NCI-H128 (cell line): ENCODE measurements at regions not wholly inside any gene's neighbourhood (a gene's known extent, or its start where the extent isn't known, plus 50 kb on each side); places are given as distances from the start of the nearest gene placed in this dataset.
"Not testable (repeated sequence)": the region's sequence is repeated elsewhere in the genome, so short reads cannot be mapped to it uniquely, and the experiment has no call there.

Source experiments
- DNase-seq: peaks from one replicate; lab custom pipeline; 2025; ENCODE audit not compliant: unreplicated experiment; lab: John Stamatoyannopoulos, UW

DNA sequence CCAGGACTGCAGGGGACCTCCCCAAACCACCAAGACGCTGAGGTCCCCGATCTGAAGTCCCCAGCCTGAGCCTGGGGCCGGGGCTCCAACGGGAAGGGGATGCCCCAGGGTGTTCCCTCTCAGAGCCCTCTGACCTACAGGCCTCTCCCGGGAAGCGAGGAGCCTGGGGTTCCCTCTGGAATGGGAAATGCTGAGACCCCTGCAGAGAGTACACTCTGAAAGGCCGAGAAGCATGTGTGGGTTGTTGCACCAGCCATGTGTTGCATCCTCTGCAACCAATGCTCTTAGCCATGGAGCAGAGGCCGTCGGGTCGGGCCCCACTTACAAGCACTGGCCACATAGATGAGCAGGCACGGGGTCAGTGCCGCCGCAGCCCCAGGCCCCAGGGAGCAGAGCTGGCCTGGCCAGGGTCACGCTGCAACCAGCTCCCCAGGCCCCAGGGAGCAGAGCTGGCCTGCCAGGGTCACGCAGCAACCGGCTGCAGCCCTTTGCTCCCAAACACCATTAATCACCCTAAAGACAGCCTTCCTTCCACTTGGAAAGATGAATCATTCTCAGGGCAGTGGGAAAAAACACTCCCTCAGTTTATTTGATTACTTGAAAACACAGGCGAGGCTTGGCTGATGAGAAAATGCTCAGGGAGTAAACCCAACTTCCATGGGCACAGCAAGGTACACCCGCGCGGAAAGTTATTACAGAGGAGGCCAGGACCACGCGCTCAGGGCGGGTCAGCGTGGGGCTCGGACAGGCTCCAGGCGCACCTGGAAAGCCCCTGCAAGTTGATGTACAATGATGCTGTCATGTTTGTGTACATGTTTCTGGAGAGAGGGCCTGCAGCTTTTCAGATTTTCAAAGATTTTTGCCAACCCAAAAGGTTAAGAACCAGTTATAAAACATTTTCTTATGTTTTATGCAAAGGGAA, 78.0 kb upstream of the AFDN start:
- no peak for DNase-seq

DNA sequence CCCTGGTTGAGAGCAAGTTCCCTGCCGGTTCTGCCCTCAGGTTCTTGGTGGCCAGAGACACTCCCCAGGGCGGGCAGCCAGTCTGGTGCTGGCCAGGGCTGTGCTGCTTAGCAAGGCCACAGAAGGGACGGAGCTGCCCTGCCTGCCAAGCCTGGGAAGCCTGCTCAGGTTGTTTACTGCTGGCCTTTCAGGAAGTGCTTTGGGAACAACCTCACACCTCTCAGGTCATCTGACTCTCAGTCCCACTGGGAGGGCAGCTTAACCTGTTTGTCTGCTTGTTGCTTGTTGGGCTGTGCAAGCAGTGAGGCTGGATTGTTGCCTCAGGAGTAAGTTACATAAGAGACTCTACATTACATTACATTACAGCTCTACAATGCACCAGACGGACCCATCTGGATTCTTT, 75.8 kb upstream of the AFDN start:
- no peak for DNase-seq

DNA sequence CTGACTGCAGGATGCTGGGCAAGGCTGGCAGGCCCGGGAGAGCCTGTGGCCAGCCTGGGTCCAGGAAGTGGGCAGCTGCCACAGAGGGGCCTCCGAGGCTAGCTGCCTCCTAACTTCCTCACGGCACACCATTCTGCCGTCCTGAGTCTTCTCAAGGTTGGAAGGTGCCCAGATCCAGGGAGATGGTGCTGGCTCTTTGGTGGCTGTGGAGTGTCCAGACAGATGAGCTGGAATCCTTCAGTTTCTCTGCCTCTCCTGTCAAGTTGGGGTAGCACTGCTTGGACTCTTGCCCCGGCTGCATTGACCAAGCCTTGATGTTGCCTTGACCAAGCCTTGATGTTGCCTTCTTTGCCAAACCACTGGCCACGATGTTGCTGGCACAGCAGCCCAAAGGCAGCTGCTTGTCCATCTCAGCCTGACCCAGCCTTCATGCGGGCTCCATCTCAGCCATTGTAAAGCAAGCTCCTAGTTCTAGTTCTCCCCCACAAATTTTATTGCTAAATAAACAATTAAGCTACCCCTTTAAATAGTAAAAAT, 75.1 kb upstream of the AFDN start:
- no peak for DNase-seq

DNA sequence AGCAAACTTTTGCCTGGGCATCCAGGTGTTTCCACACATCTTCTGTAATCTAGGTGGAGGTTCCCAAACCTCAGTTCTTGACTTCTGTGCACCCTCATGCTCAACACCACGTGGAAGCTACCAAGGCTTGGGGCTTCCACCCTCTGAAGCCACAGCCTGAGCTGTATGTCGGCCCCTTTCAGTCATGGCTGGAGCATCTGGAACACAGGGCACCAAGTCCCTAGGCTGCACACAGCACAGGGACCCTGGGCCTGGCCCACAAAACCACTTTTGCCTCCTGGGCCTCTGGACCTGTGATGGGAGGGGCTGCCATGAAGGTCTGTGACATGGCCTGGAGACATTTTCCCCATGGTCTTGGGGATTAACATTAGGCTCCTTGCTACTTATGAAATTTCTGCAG, 73.4 kb upstream of the AFDN start:
- not testable (repeated sequence) for DNase-seq

DNA sequence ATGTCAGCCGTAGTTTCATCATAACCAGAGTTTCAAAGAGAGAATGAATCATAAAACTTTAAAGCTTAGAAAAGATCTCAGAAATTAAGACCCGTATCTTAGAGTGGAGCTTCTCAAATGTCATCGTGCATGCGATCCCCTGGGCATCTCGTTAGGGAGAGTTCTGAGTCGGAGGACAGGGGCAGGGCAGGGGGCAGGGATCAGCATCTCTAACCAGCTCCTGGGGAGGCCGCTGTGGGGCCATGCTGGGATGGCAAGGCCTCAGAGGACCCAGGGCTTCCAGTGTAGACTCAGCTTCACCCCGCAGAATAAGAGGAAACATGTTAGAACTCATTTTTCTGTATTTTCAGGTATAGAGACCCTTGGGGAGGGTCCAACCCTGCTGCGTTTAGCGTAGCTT, 72.0 kb upstream of the AFDN start:
- DNase-seq, result no peak

DNA sequence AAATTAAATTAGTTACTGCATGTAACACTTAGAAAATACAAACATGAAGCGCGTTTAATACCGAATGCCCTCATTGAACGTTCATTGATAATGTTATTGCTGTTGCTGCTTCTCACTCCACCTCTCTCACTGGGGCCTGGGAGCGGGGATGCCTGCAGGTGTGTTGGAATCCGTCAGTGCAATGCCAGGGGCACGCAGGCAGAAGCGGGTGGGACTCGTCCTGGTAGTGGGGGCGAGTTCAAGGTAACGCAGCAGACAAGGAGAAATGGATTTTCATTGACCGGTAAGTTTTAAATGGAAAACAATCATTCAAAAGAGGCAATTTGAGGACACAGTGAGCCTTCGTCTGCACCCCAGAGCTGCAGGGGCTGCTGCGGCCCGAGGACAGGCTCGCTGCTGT, 71.2 kb upstream of the AFDN start:
- no peak for DNase-seq

DNA sequence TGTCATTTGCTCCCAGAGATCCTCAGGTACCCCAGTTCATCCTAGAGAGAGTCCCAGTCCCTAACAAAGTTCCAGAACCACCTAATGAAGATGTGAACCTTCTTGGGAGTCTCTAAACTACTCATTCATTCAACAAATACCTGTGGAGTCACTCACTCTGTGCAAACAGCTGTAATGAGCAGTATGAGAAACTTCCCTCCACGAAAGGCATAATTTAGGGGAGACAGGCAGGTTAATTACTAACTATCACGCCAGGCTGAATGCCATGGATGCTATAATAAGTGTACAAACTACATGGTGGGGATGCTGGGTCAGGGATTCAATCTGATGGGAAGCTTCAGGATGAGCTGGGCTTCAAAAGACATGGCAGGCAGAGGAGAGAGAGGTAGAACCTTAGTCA, 70.1 kb upstream of the AFDN start:
- DNase-seq, result no peak

DNA sequence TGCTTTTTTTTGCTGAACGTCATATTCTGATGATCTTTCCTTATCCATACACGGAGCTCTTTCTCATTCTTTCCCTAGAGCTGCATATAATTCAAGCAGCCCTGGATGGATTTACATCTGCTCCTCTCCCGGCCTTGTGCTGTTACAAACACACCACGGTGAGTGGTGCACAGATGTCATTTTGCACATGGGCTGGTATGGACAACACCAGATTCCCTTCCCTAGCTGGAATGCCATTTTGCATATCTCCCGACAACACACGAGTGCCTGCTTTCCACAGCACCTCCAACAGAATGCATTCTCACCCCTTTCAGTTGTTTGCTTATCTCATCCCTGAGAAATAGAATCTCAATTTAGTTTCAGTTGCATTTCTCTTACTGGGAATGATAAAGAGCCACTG, 69.5 kb upstream of the AFDN start:
- no peak for DNase-seq

DNA sequence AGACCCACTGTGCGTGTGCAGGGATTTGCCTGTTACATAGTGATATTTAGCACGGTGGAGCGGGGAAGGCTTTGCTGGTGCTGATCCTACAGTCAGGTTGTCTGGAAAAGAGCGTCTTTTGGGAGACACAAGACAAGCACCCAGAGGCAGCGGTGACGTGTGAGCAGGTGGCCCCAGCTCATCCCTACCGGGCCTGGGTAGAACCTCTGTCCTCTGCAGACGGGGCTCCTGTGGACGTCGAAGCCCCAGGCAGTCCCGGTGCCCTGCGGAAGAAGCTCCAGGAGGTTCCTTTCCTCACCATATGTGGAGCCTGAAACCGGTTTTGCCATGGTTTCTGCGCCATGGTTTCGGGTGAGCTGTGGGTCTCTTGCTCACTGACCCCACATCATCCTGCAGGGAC, 68.9 kb upstream of the AFDN start:
- DNase-seq, result no peak

DNA sequence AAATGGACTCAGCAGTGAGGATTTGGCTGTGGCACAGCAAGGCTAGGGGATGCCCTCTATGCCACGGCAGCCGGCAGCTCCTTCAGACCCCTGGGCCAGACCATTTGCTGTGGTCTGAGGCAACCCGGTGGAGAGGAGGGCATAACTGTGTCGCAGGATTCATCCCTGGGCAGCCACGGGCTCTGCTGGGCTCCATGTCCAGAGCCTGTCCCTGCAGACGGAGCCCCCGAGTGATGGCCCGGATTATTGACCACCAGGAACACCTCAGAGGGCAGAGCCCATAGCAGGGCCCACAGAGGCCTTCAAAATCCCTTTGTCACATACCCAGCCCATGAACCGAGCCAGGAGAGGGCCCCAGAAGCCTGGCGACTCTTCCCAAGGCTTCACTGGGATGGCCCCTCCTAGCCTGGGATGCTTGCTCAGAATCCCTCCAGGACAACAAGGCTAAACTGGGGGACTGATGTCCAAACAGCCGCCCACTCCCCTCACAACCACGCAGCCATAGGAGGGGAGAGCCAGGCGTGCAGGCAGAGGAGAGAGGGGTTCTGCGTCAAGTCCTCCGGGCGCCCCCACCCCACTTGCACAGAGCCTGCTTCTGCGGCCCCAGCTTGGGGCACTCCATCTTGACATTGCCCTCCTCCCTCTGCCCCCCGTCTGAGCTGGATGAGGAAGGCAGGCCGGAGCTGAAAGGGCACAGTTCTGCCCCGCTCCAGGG, 68.2 kb upstream of the AFDN start:
- no peak for DNase-seq

DNA sequence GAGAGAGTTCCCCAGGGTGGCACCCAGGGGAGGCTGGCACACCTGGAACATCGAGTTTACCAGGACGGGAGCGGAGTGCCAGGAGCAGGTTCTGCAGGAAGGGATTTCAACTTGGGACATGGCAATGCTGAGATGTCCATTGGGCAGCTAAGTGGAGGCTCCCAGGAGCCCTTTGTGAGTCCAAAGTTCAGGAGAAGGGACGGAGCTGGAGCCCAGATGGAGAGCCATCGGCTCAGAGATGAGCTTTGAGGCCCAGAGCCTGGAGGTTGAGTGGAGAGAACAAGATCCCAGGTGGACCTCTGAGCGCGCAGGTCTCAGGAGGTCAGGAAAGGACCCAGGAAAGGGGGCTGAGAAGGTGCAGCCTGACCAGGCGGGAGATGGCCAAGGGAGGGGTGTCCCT, 67.5 kb upstream of the AFDN start:
- no peak for DNase-seq

DNA sequence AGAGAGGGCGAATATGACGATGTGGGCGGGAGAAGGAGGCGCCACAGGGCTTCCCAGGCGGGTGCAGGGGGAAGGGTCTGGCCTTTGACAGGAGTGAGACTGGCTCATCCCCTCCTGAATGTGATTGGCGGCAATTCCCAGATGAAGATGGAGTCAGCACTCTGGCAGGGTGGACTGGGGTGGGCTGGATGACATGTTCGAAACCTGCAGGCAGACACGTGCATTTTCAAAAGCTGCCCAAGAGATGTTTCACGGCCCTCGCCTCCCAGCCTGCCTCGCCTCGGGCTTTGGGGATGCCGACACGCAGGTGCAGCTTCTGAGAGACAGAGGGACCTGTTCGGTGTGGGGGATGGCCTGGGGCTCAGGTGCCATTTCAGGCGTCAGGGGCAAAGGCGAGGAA, 66.8 kb upstream of the AFDN start:
- no peak for DNase-seq

DNA sequence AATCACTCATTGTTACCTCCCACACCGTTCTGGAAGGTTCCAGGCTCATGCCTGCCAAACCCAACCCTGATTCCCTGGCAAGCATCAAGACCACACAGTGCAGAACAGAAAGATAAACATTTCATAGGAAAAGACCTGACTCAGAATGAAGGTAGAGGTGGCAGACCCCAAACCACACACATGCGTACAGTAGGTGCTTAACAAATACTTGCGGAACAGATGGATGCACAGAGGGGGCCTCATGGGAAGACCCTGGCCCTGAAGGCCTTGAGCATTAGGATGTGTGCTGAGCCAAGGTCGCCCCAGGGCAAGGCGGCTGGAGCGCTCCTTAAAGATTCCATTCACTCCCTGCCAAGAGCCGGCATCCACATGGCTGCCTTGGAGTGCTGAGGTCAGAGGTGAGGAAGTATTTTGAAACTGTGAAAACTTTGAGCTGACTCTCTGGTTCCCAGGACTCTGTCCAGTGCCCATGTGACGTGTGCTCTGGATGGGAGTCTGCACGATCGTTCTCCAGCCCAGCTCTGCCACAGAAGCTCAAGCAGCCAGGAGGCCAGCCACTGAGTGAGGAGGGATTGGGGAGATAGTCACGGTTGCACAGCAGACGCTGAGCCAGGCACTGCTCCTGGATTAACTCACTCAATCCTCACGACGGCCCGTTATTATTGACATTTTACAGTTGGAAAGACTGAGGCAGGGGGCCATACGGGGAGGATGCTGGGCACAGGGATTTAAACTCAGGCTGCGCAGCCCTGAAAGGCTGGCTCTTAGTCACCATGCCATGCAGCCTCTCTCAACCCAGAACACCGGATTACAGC, 65.5 kb upstream of the AFDN start:
- no peak for DNase-seq

DNA sequence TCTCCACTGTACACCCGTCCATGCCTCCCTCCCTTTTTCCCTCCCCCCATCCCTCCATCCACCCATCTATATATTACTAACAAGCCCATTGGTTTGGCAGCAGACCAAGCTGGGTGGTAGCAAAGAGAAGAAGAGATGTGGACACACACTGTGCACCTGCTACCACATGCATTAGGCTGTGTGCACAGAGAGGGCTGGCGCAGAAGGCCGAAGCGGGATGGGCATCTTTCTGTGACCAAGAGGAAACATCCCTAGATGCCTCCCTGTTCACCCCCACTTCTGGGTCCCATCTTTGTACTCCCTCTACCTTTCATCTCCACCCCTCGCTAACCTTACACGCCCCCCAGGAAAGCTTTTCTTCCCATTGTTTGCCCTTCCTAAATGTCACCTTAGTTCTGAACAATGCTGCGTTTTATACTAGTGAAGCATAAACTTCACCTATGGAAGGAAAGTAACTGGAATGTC, 64.9 kb upstream of the AFDN start:
- no peak for DNase-seq

DNA sequence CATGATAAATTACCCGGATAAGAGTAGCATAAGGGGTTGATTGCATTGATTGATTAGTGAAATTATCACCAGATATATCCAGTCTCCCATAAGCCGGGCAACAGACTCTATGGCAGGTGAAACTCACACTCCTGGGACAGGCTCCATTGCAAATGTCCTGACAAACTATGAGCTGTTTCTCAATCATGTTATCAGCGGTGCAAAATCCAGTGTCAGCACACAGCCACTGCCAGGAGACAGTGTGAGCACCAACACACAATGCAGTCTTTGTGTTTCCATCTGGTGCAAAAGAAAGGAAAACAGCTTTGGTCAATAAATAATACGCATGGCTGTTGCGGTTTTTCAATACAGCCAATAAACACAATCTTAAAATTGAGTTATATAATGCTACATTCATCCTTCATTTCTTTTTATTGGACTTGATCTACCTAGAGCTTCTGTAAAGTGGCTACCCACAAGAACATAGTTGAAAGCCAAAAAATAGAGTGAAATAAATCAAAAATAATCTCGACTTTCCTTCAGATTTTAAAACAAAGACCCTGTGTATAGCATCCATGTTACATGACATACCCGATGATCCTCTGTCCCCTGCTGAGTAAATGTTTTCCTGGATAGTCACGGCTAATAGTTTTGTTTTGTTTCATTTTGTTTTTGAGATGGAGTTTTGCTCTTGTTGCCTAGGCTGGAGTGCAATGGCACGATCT, 64.3 kb upstream of the AFDN start:
- DNase-seq, result no peak

DNA sequence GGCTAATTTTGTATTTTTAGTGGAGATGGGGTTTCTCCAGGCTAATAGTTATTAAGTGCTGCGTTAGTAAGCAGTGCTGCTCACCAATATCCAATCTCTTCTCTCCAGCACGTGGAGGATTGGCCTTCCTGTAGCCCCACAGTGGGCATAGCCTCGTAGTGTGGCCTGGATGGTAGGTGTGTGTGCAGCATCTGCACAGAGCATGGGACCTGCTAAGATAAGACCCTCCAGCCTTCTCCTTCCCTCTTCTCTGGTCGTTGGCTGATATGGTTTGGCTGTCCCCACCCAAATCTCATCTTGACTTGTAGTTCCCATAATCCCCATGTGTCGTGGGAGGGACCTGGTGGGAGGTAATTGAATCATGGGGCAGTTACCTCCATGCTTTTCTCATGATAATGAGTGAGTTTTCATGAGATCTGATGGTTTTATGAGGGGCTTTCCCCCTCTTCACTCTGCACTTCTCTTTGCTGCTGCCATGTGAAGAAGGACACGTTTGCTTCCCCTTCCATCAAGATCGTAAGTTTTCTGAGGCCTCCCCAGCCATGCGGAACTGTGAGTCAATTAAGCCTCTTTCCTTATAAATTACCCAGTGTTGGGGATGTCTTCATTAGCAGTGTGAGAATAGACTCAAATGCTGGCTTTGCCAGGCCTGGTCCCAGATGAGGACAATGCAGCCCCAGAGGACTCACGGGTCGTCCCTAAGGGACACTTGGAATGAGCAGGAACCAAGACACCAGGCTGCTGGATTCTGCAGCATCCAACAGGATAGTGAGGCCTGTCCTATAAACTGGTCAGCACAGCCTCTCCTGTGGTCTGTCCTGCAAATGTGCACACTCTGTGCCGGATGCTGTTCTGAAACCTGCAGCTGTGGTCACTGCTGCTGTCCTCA, 63.4 kb upstream of the AFDN start:
- DNase-seq, result no peak

DNA sequence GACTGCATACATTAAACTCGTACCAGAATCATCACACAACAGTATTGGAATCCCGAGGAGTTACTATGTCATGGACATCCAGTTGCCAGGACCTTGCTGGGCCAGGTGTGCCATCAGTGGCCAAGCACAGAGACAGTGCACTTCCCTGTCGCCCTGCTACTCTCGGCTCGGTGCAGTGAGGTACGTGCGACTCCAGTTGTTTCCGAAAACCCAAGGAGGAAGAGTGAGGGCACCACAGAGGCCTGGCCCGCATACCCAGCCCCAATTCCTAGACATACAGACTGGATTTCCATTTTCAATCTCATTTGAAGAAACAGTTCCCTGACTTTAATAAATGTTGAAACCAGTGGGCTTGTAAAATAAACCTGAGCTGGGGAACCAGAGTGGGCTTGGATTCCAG, 62.5 kb upstream of the AFDN start:
- no peak for DNase-seq

DNA sequence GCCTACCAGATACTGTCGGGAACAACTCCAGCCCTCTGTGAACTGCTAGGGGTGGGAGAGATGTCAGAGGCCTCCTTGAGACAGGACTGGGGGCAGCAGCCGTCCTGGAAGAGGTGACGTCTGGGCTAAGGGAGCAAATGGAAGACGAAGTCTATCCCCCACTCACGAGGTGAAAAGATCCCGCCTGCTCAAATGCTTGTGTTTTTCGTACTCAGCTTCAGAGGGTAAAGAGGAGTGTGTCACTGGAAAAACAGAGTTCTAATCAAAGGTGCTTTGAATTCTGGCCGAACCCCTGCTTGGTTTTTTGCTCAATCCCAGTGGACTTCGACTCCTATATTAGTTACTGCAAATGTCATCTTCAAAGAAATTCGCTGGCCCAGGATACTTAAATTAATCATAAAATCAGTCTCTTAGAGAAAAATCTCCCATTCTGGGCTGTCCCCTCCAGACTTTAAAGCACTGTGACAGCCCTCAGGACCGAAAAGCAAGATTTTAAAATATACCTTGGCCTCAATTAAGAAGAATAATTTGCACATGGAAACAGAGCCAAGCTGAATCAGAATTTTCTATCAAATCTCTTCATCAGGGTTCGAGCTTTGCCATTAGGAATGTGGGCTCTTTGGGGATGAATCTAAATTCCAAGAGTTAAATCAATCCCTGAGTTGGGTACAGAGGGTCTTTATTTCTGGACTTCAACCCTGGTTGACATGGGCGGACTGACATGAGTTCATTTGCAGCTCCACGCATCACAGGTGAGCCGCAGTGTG, 61.8 kb upstream of the AFDN start:
- DNase-seq, result no peak
